ENCODE measurements at regions not wholly inside any gene's neighbourhood (a gene's known extent, or its start where the extent isn't known, plus 50 kb on each side); places are given as distances from the start of the nearest gene placed in this dataset.
"Not testable (repeated sequence)": the region's sequence is repeated elsewhere in the genome, so short reads cannot be mapped to it uniquely, and the experiment has no call there.

- H3K27ac Mint-ChIP-seq: no peak overlapping the region
- intact Hi-C loops (cut with micrococcal nuclease): no loop called here
- no peaks in the 10 kb centered on the region for H3K27me3 Mint-ChIP-seq
- H3K4me1 Mint-ChIP-seq (ENCODE audit: low read depth): no peaks in the 10 kb centered on the region
- no peaks in the 10 kb centered on the region for H3K36me3 Mint-ChIP-seq (ENCODE audit: low read depth)
- H3K4me3 Mint-ChIP-seq: no peak overlapping the region
- peaks cover 19% of the 10 kb centered on the region for H3K9me3 Mint-ChIP-seq
These were observed 264.4 kb upstream of the FIGN start for GRCh38 chr2:164000176-164000575.

- Mint-ChIP-seq H3K9me3 (peaks cover 12% of the 10 kb centered on the region), H3K36me3 (ENCODE audit: low read depth) (no peaks in the 10 kb centered on the region), H3K4me1 (ENCODE audit: low read depth) (no peaks in the 10 kb centered on the region), H3K4me3 (no peak overlapping the region), H3K27me3 (no peaks in the 10 kb centered on the region), H3K27ac (no peak overlapping the region)
- intact Hi-C loops (cut with micrococcal nuclease): no loop called here
These were observed 261.7 kb upstream of the FIGN start for GRCh38 chr2:163997466-163997865.

DNA sequence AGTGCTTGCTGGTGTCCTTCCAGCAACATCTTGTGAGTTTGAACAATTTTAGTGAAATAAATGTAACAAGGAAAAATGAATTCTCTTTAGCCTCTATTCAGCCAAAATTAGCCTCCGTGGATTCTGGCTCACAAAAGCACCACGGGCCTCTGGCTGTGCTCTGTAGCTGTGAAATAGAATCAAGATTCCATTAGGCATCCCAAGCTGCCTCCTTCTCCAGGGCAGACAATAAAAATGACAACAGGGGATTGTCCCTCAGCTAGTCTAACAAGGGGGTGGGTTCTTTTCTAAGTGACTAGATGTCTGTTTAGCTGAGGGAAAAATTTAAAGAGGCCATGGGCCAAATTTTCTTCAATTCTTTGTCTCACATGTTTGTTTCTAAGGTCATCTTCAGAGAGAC lies 254.7 kb upstream of the FIGN start:
- Mint-ChIP-seq H3K9me3 (peaks cover 5% of the 10 kb centered on the region), H3K36me3 (ENCODE audit: low read depth) (no peaks in the 10 kb centered on the region), H3K27me3 (no peaks in the 10 kb centered on the region), H3K27ac (no peak overlapping the region), H3K4me1 (ENCODE audit: low read depth) (no peaks in the 10 kb centered on the region), H3K4me3 (no peak overlapping the region)
- intact Hi-C loops (cut with micrococcal nuclease): no loop called here

DNA sequence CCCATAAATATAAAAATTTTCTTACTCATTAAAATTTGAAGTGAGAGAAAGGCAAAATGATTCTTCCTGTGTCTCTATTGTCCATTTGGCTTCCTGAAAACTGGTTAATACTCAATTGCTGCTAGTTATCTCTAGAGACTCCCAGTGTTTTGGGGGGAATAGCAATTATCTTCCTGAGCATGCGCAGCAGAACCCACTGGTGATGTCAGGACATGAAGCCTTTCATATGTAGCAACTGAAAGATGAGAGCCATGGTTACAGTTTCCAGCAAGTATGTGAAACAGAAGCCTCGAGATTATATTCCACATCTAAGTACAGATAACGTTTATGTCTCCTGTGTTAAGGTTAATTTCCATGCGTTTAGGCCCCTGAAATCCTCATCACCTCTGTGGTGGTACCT lies 254.3 kb upstream of the FIGN start:
- Mint-ChIP-seq H3K27ac (no peak overlapping the region), H3K4me3 (no peak overlapping the region), H3K4me1 (ENCODE audit: low read depth) (no peaks in the 10 kb centered on the region), H3K9me3 (peaks cover under 1% of the 10 kb centered on the region), H3K27me3 (no peaks in the 10 kb centered on the region), H3K36me3 (ENCODE audit: low read depth) (no peaks in the 10 kb centered on the region)
- intact Hi-C loops (cut with micrococcal nuclease): no loop called here

DNA sequence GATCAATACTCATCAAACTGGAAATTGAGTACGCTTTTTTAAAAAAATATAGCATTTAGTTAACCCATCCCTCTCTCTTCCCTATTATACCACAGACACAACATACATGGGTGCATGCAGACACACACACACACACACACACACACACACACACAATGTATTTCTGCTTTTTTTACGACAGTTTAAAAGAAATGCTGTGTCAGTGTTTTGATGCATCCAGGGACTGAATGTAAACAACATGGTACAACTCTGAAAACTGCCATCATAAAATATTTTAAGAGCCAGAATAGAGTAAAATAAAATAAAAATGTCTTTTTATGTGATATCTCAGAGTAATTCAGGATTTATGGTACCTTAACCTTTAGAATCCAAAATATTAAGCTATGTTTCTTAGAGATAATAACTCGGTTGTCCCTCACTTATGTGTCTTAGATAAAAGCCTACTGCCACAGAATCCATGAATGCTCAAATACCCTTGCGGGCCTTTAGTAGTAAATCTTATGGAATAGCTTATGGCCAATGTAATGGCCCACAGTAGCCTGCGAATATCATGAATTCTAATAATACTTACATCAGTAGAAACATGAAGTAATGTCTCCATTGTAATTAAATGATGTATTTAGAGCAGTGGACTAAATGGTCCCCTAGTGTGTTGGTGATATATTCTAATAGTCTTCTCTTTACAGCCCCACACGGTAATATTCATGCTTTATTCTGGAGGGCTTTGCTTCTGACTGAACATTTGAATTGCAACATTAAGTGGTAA lies 251.6 kb upstream of the FIGN start:
- no peaks in the 10 kb centered on the region for H3K4me1 Mint-ChIP-seq (ENCODE audit: low read depth)
- H3K9me3 Mint-ChIP-seq: no peaks in the 10 kb centered on the region
- H3K27ac Mint-ChIP-seq: no peak overlapping the region
- intact Hi-C loops (cut with micrococcal nuclease): no loop called here
- H3K36me3 Mint-ChIP-seq (ENCODE audit: low read depth): no peaks in the 10 kb centered on the region
- H3K27me3 Mint-ChIP-seq: no peaks in the 10 kb centered on the region
- H3K4me3 Mint-ChIP-seq: no peak overlapping the region

- no peak overlapping the region for H3K4me3 Mint-ChIP-seq
- intact Hi-C loops (cut with micrococcal nuclease): no loop called here
- H3K36me3 Mint-ChIP-seq (ENCODE audit: low read depth): no peaks in the 10 kb centered on the region
- H3K27ac Mint-ChIP-seq: no peak overlapping the region
- no peaks in the 10 kb centered on the region for H3K4me1 Mint-ChIP-seq (ENCODE audit: low read depth)
- H3K27me3 Mint-ChIP-seq: no peaks in the 10 kb centered on the region
- H3K9me3 Mint-ChIP-seq: no peaks in the 10 kb centered on the region
These were observed 249.2 kb upstream of the FIGN start for GRCh38 chr2:163984986-163985385.

GRCh38 chr2:163983911-163984310 lies 248.1 kb upstream of the FIGN start:
- no peaks in the 10 kb centered on the region for H3K36me3 Mint-ChIP-seq (ENCODE audit: low read depth)
- no peak overlapping the region for H3K4me3 Mint-ChIP-seq
- no peaks in the 10 kb centered on the region for H3K27me3 Mint-ChIP-seq
- no peaks in the 10 kb centered on the region for H3K4me1 Mint-ChIP-seq (ENCODE audit: low read depth)
- intact Hi-C loops (cut with micrococcal nuclease): no loop called here
- no peak overlapping the region for H3K27ac Mint-ChIP-seq
- H3K9me3 Mint-ChIP-seq: no peaks in the 10 kb centered on the region

GRCh38 chr2:163982938-163983337 lies 247.1 kb upstream of the FIGN start:
- intact Hi-C loops (cut with micrococcal nuclease): no loop called here
- no peaks in the 10 kb centered on the region for H3K4me1 Mint-ChIP-seq (ENCODE audit: low read depth)

DNA sequence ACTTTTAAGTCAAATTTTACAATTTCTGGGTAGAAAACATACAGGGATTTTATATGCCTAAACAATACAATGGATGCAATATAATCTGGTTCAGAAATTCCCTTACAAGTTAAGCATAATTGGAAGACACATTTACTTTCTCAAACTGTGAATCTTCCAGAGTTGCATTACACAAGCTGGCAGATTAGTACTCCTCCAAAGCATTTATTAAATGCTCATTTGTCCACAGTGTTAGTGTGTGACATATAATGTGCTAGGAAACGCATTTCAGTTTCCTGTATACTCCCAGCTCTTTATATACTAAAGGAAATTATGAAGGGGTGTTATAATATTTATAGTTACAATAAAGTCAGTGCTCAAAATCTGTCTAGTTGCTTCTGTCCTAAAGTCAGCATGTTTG lies 239.0 kb upstream of the FIGN start:
- Mint-ChIP-seq H3K4me3 (no peak overlapping the region), H3K27me3 (no peaks in the 10 kb centered on the region), H3K36me3 (ENCODE audit: low read depth) (no peaks in the 10 kb centered on the region), H3K4me1 (ENCODE audit: low read depth) (no peaks in the 10 kb centered on the region), H3K9me3 (no peaks in the 10 kb centered on the region), H3K27ac (no peak overlapping the region)
- intact Hi-C loops (cut with micrococcal nuclease): no loop called here

More at GRCh38 chr2:163982938-163983337, 247.1 kb upstream of the FIGN start:
- Mint-ChIP-seq H3K4me3 (no peak overlapping the region), H3K27ac (no peak overlapping the region), H3K9me3 (no peaks in the 10 kb centered on the region), H3K36me3 (ENCODE audit: low read depth) (no peaks in the 10 kb centered on the region), H3K27me3 (no peaks in the 10 kb centered on the region)

GRCh38 chr2:163970058-163970813 lies 234.4 kb upstream of the FIGN start:
- no peaks in the 10 kb centered on the region for H3K4me1 Mint-ChIP-seq (ENCODE audit: low read depth)
- H3K36me3 Mint-ChIP-seq (ENCODE audit: low read depth): no peaks in the 10 kb centered on the region
- H3K9me3 Mint-ChIP-seq: peaks cover 6% of the 10 kb centered on the region
- intact Hi-C loops (cut with micrococcal nuclease): no loop called here
- H3K27ac Mint-ChIP-seq: no peak overlapping the region
- no peak overlapping the region for H3K4me3 Mint-ChIP-seq
- no peaks in the 10 kb centered on the region for H3K27me3 Mint-ChIP-seq

GRCh38 chr2:163964278-163964677 lies 228.5 kb upstream of the FIGN start:
- H3K4me1 Mint-ChIP-seq (ENCODE audit: low read depth); intact Hi-C loops (cut with micrococcal nuclease); H3K27me3 Mint-ChIP-seq; H3K36me3 Mint-ChIP-seq (ENCODE audit: low read depth); H3K4me3 Mint-ChIP-seq; H3K27ac Mint-ChIP-seq: not testable (repeated sequence)
- peaks cover 17% of the 10 kb centered on the region for H3K9me3 Mint-ChIP-seq

DNA sequence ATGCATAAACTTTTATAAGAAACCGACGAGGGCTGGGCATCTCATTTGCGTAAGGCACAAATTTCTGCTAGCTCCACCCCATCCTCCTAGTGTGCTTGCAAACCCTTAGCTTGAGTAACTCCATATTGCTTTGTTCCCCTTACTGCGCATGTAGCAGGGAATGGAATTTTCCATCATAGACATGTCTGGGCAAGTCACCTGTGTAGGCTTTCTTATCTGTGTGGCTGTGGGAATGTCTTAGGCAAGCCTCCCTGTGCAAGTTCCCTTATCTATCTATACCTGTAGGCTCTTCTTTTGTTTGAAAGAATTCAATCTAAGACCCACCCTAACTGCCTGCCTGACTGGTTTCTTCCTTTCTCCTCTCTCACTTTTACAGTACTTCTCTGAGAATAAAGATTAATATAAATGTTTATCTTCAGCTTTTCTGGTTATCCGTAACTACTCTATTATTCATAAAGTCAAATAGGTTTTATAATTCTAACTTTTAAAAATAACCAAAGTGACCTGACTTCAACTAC lies 217.6 kb upstream of the FIGN start:
- intact Hi-C loops (cut with micrococcal nuclease): no loop called here
- H3K4me3 Mint-ChIP-seq: no peak overlapping the region
- no peaks in the 10 kb centered on the region for H3K27me3 Mint-ChIP-seq
- no peaks in the 10 kb centered on the region for H3K4me1 Mint-ChIP-seq (ENCODE audit: low read depth)
- H3K9me3 Mint-ChIP-seq: peaks cover 9% of the 10 kb centered on the region
- H3K36me3 Mint-ChIP-seq (ENCODE audit: low read depth): no peaks in the 10 kb centered on the region
- no peak overlapping the region for H3K27ac Mint-ChIP-seq

DNA sequence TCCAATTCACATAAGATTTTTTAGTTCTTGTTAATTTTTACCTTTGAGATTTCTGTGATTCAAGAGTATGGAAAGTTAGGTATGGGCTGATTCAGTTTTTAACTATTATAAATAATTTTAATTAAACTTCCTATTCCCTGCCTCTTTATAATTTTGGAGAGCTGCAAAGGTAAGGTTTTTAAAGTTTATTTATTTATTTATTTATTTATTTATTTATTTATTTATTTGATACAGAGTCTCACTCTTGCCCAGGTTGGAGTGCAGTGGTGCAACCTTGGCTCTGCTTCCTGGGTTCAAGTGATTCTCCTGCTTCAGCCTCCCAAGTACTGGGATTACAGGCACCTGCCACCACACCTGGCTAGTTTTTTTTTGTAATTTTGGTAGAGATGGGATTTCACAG lies 215.5 kb upstream of the FIGN start:
- intact Hi-C loops (cut with micrococcal nuclease): no loop called here

DNA sequence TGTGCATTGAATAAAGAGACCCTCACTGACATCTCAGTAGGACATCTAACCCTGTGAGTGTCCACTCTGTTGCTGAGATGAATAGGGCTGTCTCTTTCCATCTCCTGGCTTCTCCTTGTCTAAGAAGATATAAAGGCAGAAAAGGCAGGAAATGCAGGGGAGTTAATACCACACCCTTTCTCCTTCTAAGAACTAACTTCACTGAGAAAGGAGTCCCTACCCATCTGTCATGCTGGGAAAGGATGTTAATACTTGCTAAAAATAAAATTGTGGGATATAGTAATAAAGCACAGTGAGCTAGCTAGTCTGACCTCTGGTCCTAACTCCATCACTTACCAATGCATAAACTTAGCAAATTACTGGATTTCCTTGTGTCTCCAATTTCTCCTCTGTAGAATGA lies 213.9 kb upstream of the FIGN start:
- Mint-ChIP-seq H3K4me1 (ENCODE audit: low read depth) (no peaks in the 10 kb centered on the region), H3K36me3 (ENCODE audit: low read depth) (no peaks in the 10 kb centered on the region)
- intact Hi-C loops (cut with micrococcal nuclease): no loop called here

More for the DNA sequence above, 215.5 kb upstream of the FIGN start:
- Mint-ChIP-seq H3K27me3 (no peaks in the 10 kb centered on the region), H3K27ac (no peak overlapping the region), H3K36me3 (ENCODE audit: low read depth) (no peaks in the 10 kb centered on the region), H3K4me1 (ENCODE audit: low read depth) (no peaks in the 10 kb centered on the region), H3K4me3 (no peak overlapping the region), H3K9me3 (peaks cover 9% of the 10 kb centered on the region)

More for the DNA sequence above, 213.9 kb upstream of the FIGN start:
- Mint-ChIP-seq H3K4me3 (no peak overlapping the region), H3K27ac (no peak overlapping the region), H3K27me3 (no peaks in the 10 kb centered on the region), H3K9me3 (no peaks in the 10 kb centered on the region)
